Activated T-cell treated with anti-CD3 and anti-CD28 coated beads for 48 hours (primary cell): ENCODE measurements at regions not wholly inside any gene's neighbourhood (a gene's known extent, or its start where the extent isn't known, plus 50 kb on each side); places are given as distances from the start of the nearest gene placed in this dataset.
"Not testable (repeated sequence)": the region's sequence is repeated elsewhere in the genome, so short reads cannot be mapped to it uniquely, and the experiment has no call there.

Source experiments
- DNase-seq: peaks from one replicate; pipeline ENCODE4 v3.0.0-alpha.2; 2020; ENCODE audit warnings: low read depth

- DNase-seq, result no peak
Measured at GRCh38 chr4:12084690-12085089, 656.0 kb upstream of the HS3ST1 start.

- no peak for DNase-seq
Measured at GRCh38 chr4:12071316-12071715, 642.6 kb upstream of the HS3ST1 start.

- DNase-seq, result no peak
Measured at GRCh38 chr4:12053966-12054365, 625.3 kb upstream of the HS3ST1 start.

GRCh38 chr4:12053556-12053955 lies 624.9 kb upstream of the HS3ST1 start:
- no peak for DNase-seq

- DNase-seq, result no peak
Measured at GRCh38 chr4:12050357-12050756, 621.7 kb upstream of the HS3ST1 start.

- DNase-seq, result no peak
Measured at GRCh38 chr4:12042818-12043217, 614.1 kb upstream of the HS3ST1 start.

- no peak for DNase-seq
Measured at GRCh38 chr4:12041828-12042227, 613.1 kb upstream of the HS3ST1 start.

GRCh38 chr4:12036450-12036849 lies 607.8 kb upstream of the HS3ST1 start:
- no peak for DNase-seq

GRCh38 chr4:12028258-12028657 lies 599.6 kb upstream of the HS3ST1 start:
- no peak for DNase-seq

- DNase-seq, result no peak
Measured at GRCh38 chr4:12022409-12022808, 593.7 kb upstream of the HS3ST1 start.

- DNase-seq, result no peak
Measured at GRCh38 chr4:12016729-12017128, 588.0 kb upstream of the HS3ST1 start.

- DNase-seq, result no peak
Measured at GRCh38 chr4:12005471-12005870, 576.8 kb upstream of the HS3ST1 start.

- not testable (repeated sequence) for DNase-seq
Measured at GRCh38 chr4:11996581-11996980, 567.9 kb upstream of the HS3ST1 start.

- no peak for DNase-seq
Measured at GRCh38 chr4:11976726-11977263, 548.1 kb upstream of the HS3ST1 start.

GRCh38 chr4:11973270-11973669 lies 544.6 kb upstream of the HS3ST1 start:
- DNase-seq, result no peak

GRCh38 chr4:11970754-11971153 lies 542.1 kb upstream of the HS3ST1 start:
- no peak for DNase-seq

- DNase-seq, result no peak
Measured at GRCh38 chr4:11966782-11967181, 538.1 kb upstream of the HS3ST1 start.

GRCh38 chr4:11954093-11954492 lies 525.4 kb upstream of the HS3ST1 start:
- DNase-seq, result no peak

GRCh38 chr4:11949355-11949754 lies 520.7 kb upstream of the HS3ST1 start:
- DNase-seq, result no peak

GRCh38 chr4:11947629-11948028 lies 518.9 kb upstream of the HS3ST1 start:
- DNase-seq, result not testable (repeated sequence)

GRCh38 chr4:11937941-11938340 lies 509.2 kb upstream of the HS3ST1 start:
- no peak for DNase-seq

- no peak for DNase-seq
Measured at GRCh38 chr4:11931266-11931820, 502.6 kb upstream of the HS3ST1 start.

GRCh38 chr4:11929080-11929479 lies 500.4 kb upstream of the HS3ST1 start:
- no peak for DNase-seq

- no peak for DNase-seq
Measured at GRCh38 chr4:11919316-11919715, 490.6 kb upstream of the HS3ST1 start.
